Psoas muscle (tissue), 7 donors: ENCODE measurements at regions not wholly inside any gene's neighbourhood (a gene's known extent, or its start where the extent isn't known, plus 50 kb on each side); places are given as distances from the start of the nearest gene placed in this dataset.
"Not testable (repeated sequence)": the region's sequence is repeated elsewhere in the genome, so short reads cannot be mapped to it uniquely, and the experiment has no call there.

Source experiments
- ATAC-seq, 4 donors: fragments of 200-7000 bp; cut with Tn5 transposase; one replicate each; pipeline ENCODE4 v1.9.1; 2020; ENCODE audit warnings: moderate library complexity in 3 of 4, mild to moderate bottlenecking in 2 of 4
- DNase-seq, 2 donors: peaks; one replicate each; pipeline ENCODE4 v3.0.0-alpha.2; 2020
- H3K27ac ChIP-seq: fragments of 200-600 bp; one replicate; pipeline ENCODE4 v1.8.0; 2022
- H3K27me3 ChIP-seq, 3 donors: fragments of 200-600 bp in 1 of 3; one replicate each; pipeline versions ENCODE4 v1.6.1 to v1.8.0; 2013 to 2022; ENCODE audit warnings: low read length in 2 of 3, mild to moderate bottlenecking in 2 of 3, moderate library complexity in 1 of 3; ENCODE audit not compliant: insufficient read depth in 3 of 3
- H3K36me3 ChIP-seq, 2 donors: fragments of 200-600 bp in 1 of 2; one replicate each; pipeline versions ENCODE4 v1.6.1 to v1.8.0; 2013 to 2022; ENCODE audit warnings: low read depth in 1 of 2, mild to moderate bottlenecking in 1 of 2, moderate library complexity in 1 of 2; ENCODE audit not compliant: insufficient read depth in 1 of 2
- H3K4me1 ChIP-seq: fragments of 200-600 bp; one replicate; pipeline ENCODE4 v1.8.0; 2022
- H3K4me3 ChIP-seq: fragments of 200-600 bp; one replicate; pipeline ENCODE4 v1.8.0; 2022; ENCODE audit warnings: mild to moderate bottlenecking
- H3K9me3 ChIP-seq: fragments of 200-600 bp; one replicate; pipeline ENCODE4 v1.8.0; 2022
- WGBS, 3 donors: extraction: QIAGEN DNeasy Blood & Tissue Kit; methylation state at CpG; one replicate each; pipeline versions ENCODE4 v1.1.6 to v1.1.7; 2013; 5-methylcytosine and 5-hydroxymethylcytosine counted together
- intact Hi-C, 2 donors: fragments of 100-400 bp; cut with DNase I; formaldehyde crosslinking; loops; one replicate each; pipeline versions ENCODE4 v1.11.0 to v1.14.2; 2022
- TF ChIP-seq, protein P1 (sequence below): fragments of 200-600 bp; IDR thresholded peaks from one replicate; pipeline ENCODE4 v1.8.0; 2022; ENCODE audit warnings: antibody characterized with exemption
- donor health status: healthy with polysubstance abuse.
- donor health status: DM: no; HTN: no; CAD: no; lungs with moderate emphysema.
- donor health status: Bipolar disorder and iron deficiency.
- donor health status: healthy.
- donor health status: DM: yes; HTN: yes; CAD: no.
- donor health status: DM: no; HTN: no; CAD: no.
- donor health status: DM: yes; HTN: yes; CAD: no.

DNA sequence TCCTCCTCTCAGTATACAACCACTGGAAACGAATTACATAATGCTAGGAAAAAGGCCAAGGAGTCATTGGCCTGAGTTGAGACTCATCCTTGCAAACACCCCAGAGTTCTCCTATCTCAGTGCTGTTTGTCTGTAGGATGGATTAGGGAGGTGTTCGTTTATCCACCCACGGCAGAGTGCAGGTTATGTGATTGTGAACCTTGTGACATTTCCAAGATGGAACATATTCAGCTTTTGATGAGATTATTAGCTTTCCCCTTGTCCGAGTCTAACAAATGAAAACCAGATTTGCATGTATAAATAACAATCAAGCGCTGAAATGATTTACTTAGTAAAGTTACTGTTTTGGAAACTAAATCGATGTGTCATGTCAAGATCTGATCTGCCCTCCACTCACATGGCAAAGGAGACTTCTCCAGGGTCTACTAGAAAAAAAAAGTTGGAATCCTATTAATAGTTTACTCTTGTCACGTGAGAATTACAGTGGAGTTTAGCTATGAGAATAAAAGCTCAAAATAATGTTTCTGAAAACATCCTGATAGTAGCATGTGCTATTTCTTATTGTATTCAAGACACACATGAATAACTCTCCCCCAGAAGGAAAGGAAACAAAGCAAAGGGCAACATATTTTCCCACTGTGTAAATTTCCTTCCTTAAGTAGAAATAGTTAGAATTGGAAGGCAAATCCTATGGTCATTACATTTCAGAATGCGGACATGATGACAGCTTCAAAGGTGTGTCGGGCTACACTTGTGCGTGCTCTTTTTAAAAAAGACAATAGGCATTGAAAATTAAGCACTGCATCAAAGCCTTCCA, 600.4 kb downstream of the EBF1 start:
- H3K27me3 ChIP-seq, result no peaks in the 10 kb centered on the region
- no peaks in the 10 kb centered on the region for H3K36me3 ChIP-seq
- no peak overlapping the region for H3K27ac ChIP-seq
- no peak for ATAC-seq
- H3K9me3 ChIP-seq, result no peaks in the 10 kb centered on the region
- intact Hi-C loops, result no loop called here
- H3K4me3 ChIP-seq, result no peak overlapping the region
- H3K4me1 ChIP-seq, result no peaks in the 10 kb centered on the region
- 50 to 67% (median 58%) methylated on average over 10 of the region's 10 CpGs for WGBS, 3 donors
- DNase-seq, result no peak
- TF ChIP-seq, protein P1, sequence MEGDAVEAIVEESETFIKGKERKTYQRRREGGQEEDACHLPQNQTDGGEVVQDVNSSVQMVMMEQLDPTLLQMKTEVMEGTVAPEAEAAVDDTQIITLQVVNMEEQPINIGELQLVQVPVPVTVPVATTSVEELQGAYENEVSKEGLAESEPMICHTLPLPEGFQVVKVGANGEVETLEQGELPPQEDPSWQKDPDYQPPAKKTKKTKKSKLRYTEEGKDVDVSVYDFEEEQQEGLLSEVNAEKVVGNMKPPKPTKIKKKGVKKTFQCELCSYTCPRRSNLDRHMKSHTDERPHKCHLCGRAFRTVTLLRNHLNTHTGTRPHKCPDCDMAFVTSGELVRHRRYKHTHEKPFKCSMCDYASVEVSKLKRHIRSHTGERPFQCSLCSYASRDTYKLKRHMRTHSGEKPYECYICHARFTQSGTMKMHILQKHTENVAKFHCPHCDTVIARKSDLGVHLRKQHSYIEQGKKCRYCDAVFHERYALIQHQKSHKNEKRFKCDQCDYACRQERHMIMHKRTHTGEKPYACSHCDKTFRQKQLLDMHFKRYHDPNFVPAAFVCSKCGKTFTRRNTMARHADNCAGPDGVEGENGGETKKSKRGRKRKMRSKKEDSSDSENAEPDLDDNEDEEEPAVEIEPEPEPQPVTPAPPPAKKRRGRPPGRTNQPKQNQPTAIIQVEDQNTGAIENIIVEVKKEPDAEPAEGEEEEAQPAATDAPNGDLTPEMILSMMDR, result no peak

- H3K36me3 ChIP-seq, result no peaks in the 10 kb centered on the region
- no peaks in the 10 kb centered on the region for H3K9me3 ChIP-seq
- ATAC-seq, result no peak
- 72 to 84% (median 83%) methylated on average over 3 of the region's 3 CpGs for WGBS, 3 donors
- no peak overlapping the region for H3K4me3 ChIP-seq
- no peak for DNase-seq
- no peaks in the 10 kb centered on the region for H3K4me1 ChIP-seq
- H3K27ac ChIP-seq, result no peak overlapping the region
- intact Hi-C loops, result no loop called here
- no peaks in the 10 kb centered on the region for H3K27me3 ChIP-seq
- TF ChIP-seq, protein P1, result no peak
Measured at GRCh38 chr5:158496624-158497023, 603.1 kb downstream of the EBF1 start.

GRCh38 chr5:158494541-158494940, 605.2 kb downstream of the EBF1 start:
- TF ChIP-seq, protein P1, result no peak
- DNase-seq (no peak), ATAC-seq (no peak)
- no peaks in the 10 kb centered on the region for H3K27me3 ChIP-seq
- no peaks in the 10 kb centered on the region for H3K36me3 ChIP-seq
- no peak overlapping the region for H3K4me3 ChIP-seq
- intact Hi-C loops, result no loop called here
- no peaks in the 10 kb centered on the region for H3K9me3 ChIP-seq
- no peak overlapping the region for H3K27ac ChIP-seq
- 93 to 97% (median 96%) methylated on average over 2 of the region's 2 CpGs for WGBS, 3 donors
- no peaks in the 10 kb centered on the region for H3K4me1 ChIP-seq

GRCh38 chr5:158494044-158494443, 605.7 kb downstream of the EBF1 start:
- H3K27ac ChIP-seq, H3K36me3 ChIP-seq, H3K4me1 ChIP-seq, ATAC-seq, H3K27me3 ChIP-seq, intact Hi-C loops, H3K4me3 ChIP-seq, DNase-seq, H3K9me3 ChIP-seq: not testable (repeated sequence)
- 92 to 94% (median 93%) methylated on average over 2 of the region's 2 CpGs for WGBS, 3 donors

- Histone ChIP-seq H3K4me1 (no peaks in the 10 kb centered on the region), H3K27ac (no peak overlapping the region), H3K27me3 (no peaks in the 10 kb centered on the region), H3K36me3 (no peaks in the 10 kb centered on the region), H3K4me3 (no peak overlapping the region), H3K9me3 (no peaks in the 10 kb centered on the region)
- intact Hi-C loops, result no loop called here
- ATAC-seq (no peak), DNase-seq (no peak)
- WGBS, 3 donors, result 40 to 46% (median 43%) methylated on average over 3 of the region's 3 CpGs
- TF ChIP-seq, protein P1, result no peak
Measured at GRCh38 chr5:158492841-158493242, 606.9 kb downstream of the EBF1 start.
